ENCODE measurements at regions not wholly inside any gene's neighbourhood (a gene's known extent, or its start where the extent isn't known, plus 50 kb on each side); places are given as distances from the start of the nearest gene placed in this dataset.

DNA sequence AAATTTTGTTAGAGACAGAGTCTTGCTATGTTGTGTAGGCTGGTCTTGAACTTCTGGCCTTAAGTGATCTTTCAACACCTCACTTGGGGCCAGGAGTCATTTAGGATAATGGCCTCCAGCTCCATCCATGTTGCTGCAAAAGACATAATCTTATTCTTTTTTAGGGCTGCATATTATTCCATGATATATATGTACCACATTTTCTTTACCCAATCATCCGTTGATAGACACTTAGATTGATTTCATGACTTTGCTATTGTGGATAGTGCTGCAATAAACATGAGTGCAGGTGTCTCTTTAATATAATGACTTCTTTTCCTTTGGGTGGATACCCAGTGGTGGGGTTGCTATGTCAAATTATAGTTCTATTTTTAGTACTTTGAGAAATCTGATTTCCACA lies 140.9 kb upstream of the LCORL start:
- no TSS peak for BruUV-seq (replicated peaks)
- FAIRE-seq (no peak), ATAC-seq (no peak), DNase-seq (ENCODE audit: low spot score) (no peak)
- in situ Hi-C loops (cut with HindIII; ENCODE audit: extremely low pct_ligation_motif_present, low pct_unique_long_range_greater_than_20kb) (no loop called here), intact Hi-C loops (cut with micrococcal nuclease; ENCODE audit: unreplicated experiment) (no loop called here)
- Histone ChIP-seq H3K9me3 (ENCODE audit: low read length) (no peaks in the 10 kb centered on the region), H3K36me3 (replicated peaks in 1 of 2; ENCODE audit: control insufficient read depth in 1 of 2, insufficient read depth in 2 of 2, low read length in 2 of 2) (no peaks in the 10 kb centered on the region), H3K4me2 (ENCODE audit: low read depth, low read length) (no peak overlapping the region), H4K20me1 (ENCODE audit: insufficient read depth, low read length) (no peaks in the 10 kb centered on the region), H2AFZ (ENCODE audit: low read length) (no peak overlapping the region), H3K4me1 (ENCODE audit: insufficient read depth, low read length) (no peaks in the 10 kb centered on the region), H3K27ac (ENCODE audit: extremely low read length, insufficient read depth, low read length) (no peak overlapping the region), H3K27me3 (ENCODE audit: control insufficient read depth in 1 of 2, insufficient read depth in 2 of 2, low read length in 2 of 2) (no peaks in the 10 kb centered on the region), H3K79me2 (ENCODE audit: insufficient read depth, low read length) (no peaks in the 10 kb centered on the region), H3K9ac (ENCODE audit: insufficient read depth, low read depth, low read length) (no peak overlapping the region), H3K4me3 (replicated peaks in 1 of 3; ENCODE audit: insufficient read depth in 1 of 3, low read depth in 2 of 3, low read length in 3 of 3) (no peak overlapping the region)
- TF ChIP-seq ZNF282 (IDR thresholded peaks at IDR 0.05; ENCODE audit: partially characterized antibody): no peak
- TF ChIP-seq ZNF180 (CRISPR knock-in tag; IDR thresholded peaks at IDR 0.05; ENCODE audit: borderline replicate concordance, low read depth): no peak
- TF ChIP-seq, protein P1, sequence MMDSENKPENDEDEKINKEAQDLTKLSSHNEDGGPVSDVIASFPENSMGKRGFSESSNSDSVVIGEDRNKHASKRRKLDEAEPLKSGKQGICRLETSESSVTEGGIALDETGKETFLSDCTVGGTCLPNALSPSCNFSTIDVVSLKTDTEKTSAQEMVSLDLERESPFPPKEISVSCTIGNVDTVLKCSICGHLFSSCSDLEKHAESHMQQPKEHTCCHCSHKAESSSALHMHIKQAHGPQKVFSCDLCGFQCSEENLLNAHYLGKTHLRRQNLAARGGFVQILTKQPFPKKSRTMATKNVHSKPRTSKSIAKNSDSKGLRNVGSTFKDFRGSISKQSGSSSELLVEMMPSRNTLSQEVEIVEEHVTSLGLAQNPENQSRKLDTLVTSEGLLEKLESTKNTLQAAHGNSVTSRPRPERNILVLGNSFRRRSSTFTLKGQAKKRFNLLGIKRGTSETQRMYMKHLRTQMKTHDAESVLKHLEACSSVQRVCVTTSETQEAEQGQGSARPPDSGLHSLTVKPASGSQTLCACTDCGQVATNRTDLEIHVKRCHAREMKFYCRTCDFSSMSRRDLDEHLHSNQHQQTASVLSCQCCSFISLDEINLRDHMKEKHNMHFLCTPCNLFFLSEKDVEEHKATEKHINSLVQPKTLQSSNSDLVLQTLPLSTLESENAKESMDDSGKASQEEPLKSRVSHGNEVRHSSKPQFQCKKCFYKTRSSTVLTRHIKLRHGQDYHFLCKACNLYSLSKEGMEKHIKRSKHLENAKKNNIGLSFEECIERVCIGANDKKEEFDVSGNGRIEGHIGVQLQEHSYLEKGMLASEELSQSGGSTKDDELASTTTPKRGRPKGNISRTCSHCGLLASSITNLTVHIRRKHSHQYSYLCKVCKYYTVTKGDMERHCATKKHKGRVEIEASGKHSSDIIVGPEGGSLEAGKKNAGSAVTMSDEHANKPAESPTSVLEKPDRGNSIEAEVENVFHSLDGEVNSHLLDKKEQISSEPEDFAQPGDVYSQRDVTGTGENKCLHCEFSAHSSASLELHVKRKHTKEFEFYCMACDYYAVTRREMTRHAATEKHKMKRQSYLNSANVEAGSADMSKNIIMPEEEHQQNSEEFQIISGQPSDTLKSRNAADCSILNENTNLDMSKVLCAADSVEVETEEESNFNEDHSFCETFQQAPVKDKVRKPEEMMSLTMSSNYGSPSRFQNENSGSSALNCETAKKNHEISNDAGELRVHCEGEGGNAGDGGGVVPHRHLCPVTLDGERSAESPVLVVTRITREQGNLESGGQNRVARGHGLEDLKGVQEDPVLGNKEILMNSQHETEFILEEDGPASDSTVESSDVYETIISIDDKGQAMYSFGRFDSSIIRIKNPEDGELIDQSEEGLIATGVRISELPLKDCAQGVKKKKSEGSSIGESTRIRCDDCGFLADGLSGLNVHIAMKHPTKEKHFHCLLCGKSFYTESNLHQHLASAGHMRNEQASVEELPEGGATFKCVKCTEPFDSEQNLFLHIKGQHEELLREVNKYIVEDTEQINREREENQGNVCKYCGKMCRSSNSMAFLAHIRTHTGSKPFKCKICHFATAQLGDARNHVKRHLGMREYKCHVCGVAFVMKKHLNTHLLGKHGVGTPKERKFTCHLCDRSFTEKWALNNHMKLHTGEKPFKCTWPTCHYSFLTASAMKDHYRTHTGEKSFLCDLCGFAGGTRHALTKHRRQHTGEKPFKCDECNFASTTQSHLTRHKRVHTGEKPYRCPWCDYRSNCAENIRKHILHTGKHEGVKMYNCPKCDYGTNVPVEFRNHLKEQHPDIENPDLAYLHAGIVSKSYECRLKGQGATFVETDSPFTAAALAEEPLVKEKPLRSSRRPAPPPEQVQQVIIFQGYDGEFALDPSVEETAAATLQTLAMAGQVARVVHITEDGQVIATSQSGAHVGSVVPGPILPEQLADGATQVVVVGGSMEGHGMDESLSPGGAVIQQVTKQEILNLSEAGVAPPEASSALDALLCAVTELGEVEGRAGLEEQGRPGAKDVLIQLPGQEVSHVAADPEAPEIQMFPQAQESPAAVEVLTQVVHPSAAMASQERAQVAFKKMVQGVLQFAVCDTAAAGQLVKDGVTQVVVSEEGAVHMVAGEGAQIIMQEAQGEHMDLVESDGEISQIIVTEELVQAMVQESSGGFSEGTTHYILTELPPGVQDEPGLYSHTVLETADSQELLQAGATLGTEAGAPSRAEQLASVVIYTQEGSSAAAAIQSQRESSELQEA (CRISPR knock-in tag; IDR thresholded peaks at IDR 0.05; ENCODE audit: not compliant biosample characterization): no peak
- no peak for TF ChIP-seq ATF7-NPFF (CRISPR knock-in tag; IDR thresholded peaks at IDR 0.05; ENCODE audit: low read depth)
- TF ChIP-seq ZNF674 (CRISPR knock-in tag; IDR thresholded peaks at IDR 0.05; ENCODE audit: low read depth): no peak
- no peak for TF ChIP-seq ZNF615 (CRISPR knock-in tag; IDR thresholded peaks at IDR 0.05; ENCODE audit: borderline replicate concordance)
- TF ChIP-seq JDP2 (CRISPR knock-in tag; IDR thresholded peaks at IDR 0.05; ENCODE audit: borderline replicate concordance): no peak
- no peak for TF ChIP-seq TEAD3 (CRISPR knock-in tag; optimal IDR thresholded peaks at IDR 0.05; ENCODE audit: borderline replicate concordance)
- TF ChIP-seq ZHX1 (CRISPR knock-in tag; IDR thresholded peaks at IDR 0.05; ENCODE audit: low read depth): no peak
- 27% methylated on average over 1 of the region's 1 CpG for WGBS (ENCODE audit: low lambda C conversion rate)
- CTCF ChIA-PET (ENCODE audit: low intra/inter-chr PET ratio, low total read pairs): no interaction called here
- POLR2A ChIA-PET: no interaction called here

Measured in HepG2 (cell line).